ENCODE measurements at regions not wholly inside any gene's neighbourhood (a gene's known extent, or its start where the extent isn't known, plus 50 kb on each side); places are given as distances from the start of the nearest gene placed in this dataset.

DNA sequence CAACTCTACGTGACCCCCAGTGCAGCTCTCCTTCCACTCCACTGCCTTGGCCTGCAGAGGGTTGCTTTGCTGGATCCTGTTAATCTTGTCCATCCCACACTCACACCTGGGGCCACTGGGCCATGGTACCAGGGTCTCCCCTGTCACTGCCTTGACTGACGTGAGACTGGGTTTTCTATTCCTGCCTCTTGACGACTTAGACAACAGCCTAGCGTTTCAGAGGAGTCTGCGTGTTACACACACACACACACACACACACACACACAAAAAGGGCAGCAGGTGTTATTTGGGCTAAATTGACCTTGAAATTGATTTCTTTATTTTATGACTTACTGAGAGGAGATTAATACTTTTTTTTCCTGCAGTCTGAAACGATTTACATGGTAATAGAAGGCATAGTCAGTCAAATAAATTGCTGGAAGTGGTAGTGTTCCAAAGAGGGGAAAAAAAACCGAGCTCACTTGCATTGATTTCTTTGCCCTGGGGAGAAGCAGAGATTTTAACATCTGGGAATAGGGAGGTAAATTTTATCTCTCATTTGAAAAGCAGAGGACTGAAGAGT is 492.3 kb upstream of the EEF2KMT start:
- no peaks in the 10 kb centered on the region for H3K4me1 ChIP-seq (ENCODE audit: control insufficient read depth in 3 of 3, insufficient read depth in 3 of 3, low read length in 3 of 3)
- no peaks in the 10 kb centered on the region for H3K9me3 ChIP-seq (ENCODE audit: control insufficient read depth in 3 of 3, low read length in 3 of 3)
- no peaks in the 10 kb centered on the region for H3K36me3 ChIP-seq (ENCODE audit: control insufficient read depth in 3 of 3, insufficient read depth in 3 of 3, low read length in 3 of 3)
- no peaks in the 10 kb centered on the region for H3K27me3 ChIP-seq (ENCODE audit: control insufficient read depth in 3 of 3, insufficient read depth in 3 of 3, low read length in 3 of 3)
- H3K9ac ChIP-seq (ENCODE audit: low read depth in 1 of 3, low read length in 3 of 3): no peak overlapping the region
- H3K27ac ChIP-seq (ENCODE audit: low read depth, low read length): no peak overlapping the region
- H3K4me3 ChIP-seq (ENCODE audit: low read length in 3 of 3): no peak overlapping the region

DNA sequence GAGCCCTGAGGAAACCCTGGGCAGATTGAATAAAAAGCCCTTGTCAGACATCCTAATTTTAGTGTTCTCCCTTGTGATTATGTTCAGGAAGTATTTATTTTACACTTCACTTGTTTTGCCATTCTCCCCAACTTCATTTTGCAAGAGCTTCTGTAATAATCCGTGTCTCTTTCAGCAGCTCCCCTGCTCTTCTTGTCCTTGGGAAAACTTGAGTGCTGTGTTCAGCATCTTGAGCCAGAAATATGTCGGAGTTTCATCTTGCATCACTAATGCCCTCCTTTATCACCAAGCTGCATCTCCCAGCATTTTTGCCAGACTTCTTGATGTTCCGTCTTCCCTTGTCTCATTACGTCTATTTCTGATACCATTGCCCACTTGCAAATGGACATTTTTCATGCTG is 486.5 kb upstream of the EEF2KMT start:
- Histone ChIP-seq H3K9me3 (ENCODE audit: control insufficient read depth in 3 of 3, low read length in 3 of 3) (no peaks in the 10 kb centered on the region), H3K27ac (ENCODE audit: low read depth, low read length) (no peak overlapping the region), H3K4me1 (ENCODE audit: control insufficient read depth in 3 of 3, insufficient read depth in 3 of 3, low read length in 3 of 3) (no peaks in the 10 kb centered on the region), H3K27me3 (ENCODE audit: control insufficient read depth in 3 of 3, insufficient read depth in 3 of 3, low read length in 3 of 3) (peaks cover 0 to 8% (median 0%) of the 10 kb centered on the region in 3 donors), H3K36me3 (ENCODE audit: control insufficient read depth in 3 of 3, insufficient read depth in 3 of 3, low read length in 3 of 3) (no peaks in the 10 kb centered on the region), H3K4me3 (ENCODE audit: low read length in 3 of 3) (no peak overlapping the region), H3K9ac (ENCODE audit: low read depth in 1 of 3, low read length in 3 of 3) (no peak overlapping the region)

- Histone ChIP-seq H3K9me3 (ENCODE audit: control insufficient read depth in 3 of 3, low read length in 3 of 3) (no peaks in the 10 kb centered on the region), H3K4me1 (ENCODE audit: control insufficient read depth in 3 of 3, insufficient read depth in 3 of 3, low read length in 3 of 3) (no peaks in the 10 kb centered on the region), H3K27ac (ENCODE audit: low read depth, low read length) (no peak overlapping the region), H3K4me3 (ENCODE audit: low read length in 3 of 3) (no peak overlapping the region), H3K27me3 (ENCODE audit: control insufficient read depth in 3 of 3, insufficient read depth in 3 of 3, low read length in 3 of 3) (peaks cover 0 to 8% (median 0%) of the 10 kb centered on the region in 3 donors), H3K36me3 (ENCODE audit: control insufficient read depth in 3 of 3, insufficient read depth in 3 of 3, low read length in 3 of 3) (no peaks in the 10 kb centered on the region), H3K9ac (ENCODE audit: low read depth in 1 of 3, low read length in 3 of 3) (no peak overlapping the region)
Observed at GRCh38 chr16:5582529-5582928, 484.9 kb upstream of the EEF2KMT start.

DNA sequence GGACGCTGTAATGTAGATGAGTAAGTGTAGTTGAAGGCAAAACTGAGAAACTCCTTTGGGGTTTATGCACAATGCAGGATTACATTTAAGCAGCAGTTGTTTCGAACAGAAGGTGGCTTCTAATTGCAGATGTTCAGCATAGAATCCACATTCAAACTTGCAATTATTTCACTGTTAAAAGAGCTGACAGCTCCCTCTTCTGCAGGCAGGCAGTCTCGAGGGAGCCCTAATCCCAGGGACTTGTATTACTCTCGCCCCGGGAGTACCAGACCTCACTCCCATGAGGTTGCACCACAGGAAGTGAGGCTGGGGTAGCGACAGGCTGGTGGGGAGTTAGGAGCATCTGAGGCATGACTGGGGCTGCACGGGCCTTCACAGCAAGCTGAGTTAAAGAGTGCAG is 484.3 kb upstream of the EEF2KMT start:
- no peaks in the 10 kb centered on the region for H3K4me1 ChIP-seq (ENCODE audit: control insufficient read depth in 3 of 3, insufficient read depth in 3 of 3, low read length in 3 of 3)
- no peak overlapping the region for H3K9ac ChIP-seq (ENCODE audit: low read depth in 1 of 3, low read length in 3 of 3)
- H3K9me3 ChIP-seq (ENCODE audit: control insufficient read depth in 3 of 3, low read length in 3 of 3): no peaks in the 10 kb centered on the region
- no peak overlapping the region for H3K4me3 ChIP-seq (ENCODE audit: low read length in 3 of 3)
- no peaks in the 10 kb centered on the region for H3K36me3 ChIP-seq (ENCODE audit: control insufficient read depth in 3 of 3, insufficient read depth in 3 of 3, low read length in 3 of 3)
- no peak overlapping the region for H3K27ac ChIP-seq (ENCODE audit: low read depth, low read length)
- H3K27me3 ChIP-seq (ENCODE audit: control insufficient read depth in 3 of 3, insufficient read depth in 3 of 3, low read length in 3 of 3): peaks cover 0 to 8% (median 0%) of the 10 kb centered on the region in 3 donors

- Histone ChIP-seq H3K27ac (ENCODE audit: low read depth, low read length) (no peak overlapping the region), H3K27me3 (ENCODE audit: control insufficient read depth in 3 of 3, insufficient read depth in 3 of 3, low read length in 3 of 3) (peaks cover 0 to 8% (median 0%) of the 10 kb centered on the region in 3 donors), H3K4me1 (ENCODE audit: control insufficient read depth in 3 of 3, insufficient read depth in 3 of 3, low read length in 3 of 3) (no peaks in the 10 kb centered on the region), H3K9me3 (ENCODE audit: control insufficient read depth in 3 of 3, low read length in 3 of 3) (no peaks in the 10 kb centered on the region), H3K9ac (ENCODE audit: low read depth in 1 of 3, low read length in 3 of 3) (no peak overlapping the region), H3K36me3 (ENCODE audit: control insufficient read depth in 3 of 3, insufficient read depth in 3 of 3, low read length in 3 of 3) (no peaks in the 10 kb centered on the region), H3K4me3 (ENCODE audit: low read length in 3 of 3) (no peak overlapping the region)
Observed at GRCh38 chr16:5581428-5581827, 483.8 kb upstream of the EEF2KMT start.

DNA sequence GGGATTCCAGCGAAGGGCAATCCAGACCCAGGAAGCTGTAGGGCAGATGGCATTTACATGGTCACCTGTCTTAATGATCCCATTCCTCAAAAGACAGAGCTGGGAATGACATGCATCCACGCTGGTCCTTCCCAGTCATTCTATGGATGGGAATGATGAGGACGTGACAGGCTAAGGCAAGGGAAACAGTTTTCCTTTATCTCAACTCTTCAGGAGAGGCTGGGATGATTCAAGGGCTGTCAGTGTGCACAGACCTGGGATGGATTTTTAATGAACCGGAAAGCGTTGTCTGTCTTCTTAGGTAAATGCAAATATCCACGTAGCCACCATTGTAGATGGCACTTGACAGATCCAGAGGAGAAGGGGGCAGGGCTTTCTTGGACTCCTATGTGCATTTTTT is 483.2 kb upstream of the EEF2KMT start:
- H3K9ac ChIP-seq (ENCODE audit: low read depth in 1 of 3, low read length in 3 of 3): no peak overlapping the region
- H3K4me3 ChIP-seq (ENCODE audit: low read length in 3 of 3): no peak overlapping the region
- peaks cover 0 to 8% (median 0%) of the 10 kb centered on the region in 3 donors for H3K27me3 ChIP-seq (ENCODE audit: control insufficient read depth in 3 of 3, insufficient read depth in 3 of 3, low read length in 3 of 3)
- no peaks in the 10 kb centered on the region for H3K9me3 ChIP-seq (ENCODE audit: control insufficient read depth in 3 of 3, low read length in 3 of 3)
- no peaks in the 10 kb centered on the region for H3K4me1 ChIP-seq (ENCODE audit: control insufficient read depth in 3 of 3, insufficient read depth in 3 of 3, low read length in 3 of 3)
- H3K27ac ChIP-seq (ENCODE audit: low read depth, low read length): no peak overlapping the region
- no peaks in the 10 kb centered on the region for H3K36me3 ChIP-seq (ENCODE audit: control insufficient read depth in 3 of 3, insufficient read depth in 3 of 3, low read length in 3 of 3)

- Histone ChIP-seq H3K9ac (ENCODE audit: low read depth in 1 of 3, low read length in 3 of 3) (no peak overlapping the region), H3K9me3 (ENCODE audit: control insufficient read depth in 3 of 3, low read length in 3 of 3) (no peaks in the 10 kb centered on the region), H3K4me3 (ENCODE audit: low read length in 3 of 3) (no peak overlapping the region), H3K27ac (ENCODE audit: low read depth, low read length) (no peak overlapping the region), H3K27me3 (ENCODE audit: control insufficient read depth in 3 of 3, insufficient read depth in 3 of 3, low read length in 3 of 3) (peaks cover 0 to 8% (median 0%) of the 10 kb centered on the region in 3 donors), H3K4me1 (ENCODE audit: control insufficient read depth in 3 of 3, insufficient read depth in 3 of 3, low read length in 3 of 3) (no peaks in the 10 kb centered on the region), H3K36me3 (ENCODE audit: control insufficient read depth in 3 of 3, insufficient read depth in 3 of 3, low read length in 3 of 3) (no peaks in the 10 kb centered on the region)
Observed at GRCh38 chr16:5580296-5580695, 482.7 kb upstream of the EEF2KMT start.

DNA sequence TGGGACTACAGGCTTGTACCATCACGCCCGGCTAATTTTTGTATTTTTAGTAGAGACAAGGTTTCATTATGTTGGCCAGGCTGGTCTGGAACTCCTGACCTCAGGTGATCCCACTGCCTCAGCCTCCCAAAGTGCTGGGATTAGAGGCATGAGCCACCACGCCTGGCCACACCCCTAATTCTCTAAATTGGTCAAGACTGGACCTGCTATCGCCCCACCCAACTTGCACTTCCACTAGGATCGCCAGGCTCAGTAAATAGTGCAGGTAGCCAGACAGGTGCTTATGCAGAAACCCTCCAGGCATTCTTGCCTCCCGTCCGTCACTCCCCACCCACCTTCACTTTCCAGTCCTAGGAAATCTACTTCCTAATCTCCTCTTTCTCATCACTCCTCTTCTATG is 481.4 kb upstream of the EEF2KMT start:
- no peaks in the 10 kb centered on the region for H3K9me3 ChIP-seq (ENCODE audit: control insufficient read depth in 3 of 3, low read length in 3 of 3)
- no peaks in the 10 kb centered on the region for H3K4me1 ChIP-seq (ENCODE audit: control insufficient read depth in 3 of 3, insufficient read depth in 3 of 3, low read length in 3 of 3)
- no peak overlapping the region for H3K4me3 ChIP-seq (ENCODE audit: low read length in 3 of 3)
- no peak overlapping the region for H3K9ac ChIP-seq (ENCODE audit: low read depth in 1 of 3, low read length in 3 of 3)
- H3K27ac ChIP-seq (ENCODE audit: low read depth, low read length): no peak overlapping the region
- H3K36me3 ChIP-seq (ENCODE audit: control insufficient read depth in 3 of 3, insufficient read depth in 3 of 3, low read length in 3 of 3): no peaks in the 10 kb centered on the region
- peaks cover 0 to 4% (median 0%) of the 10 kb centered on the region in 3 donors for H3K27me3 ChIP-seq (ENCODE audit: control insufficient read depth in 3 of 3, insufficient read depth in 3 of 3, low read length in 3 of 3)

GRCh38 chr16:5577463-5577862 is 479.9 kb upstream of the EEF2KMT start:
- Histone ChIP-seq H3K9me3 (ENCODE audit: control insufficient read depth in 3 of 3, low read length in 3 of 3) (no peaks in the 10 kb centered on the region), H3K36me3 (ENCODE audit: control insufficient read depth in 3 of 3, insufficient read depth in 3 of 3, low read length in 3 of 3) (no peaks in the 10 kb centered on the region), H3K27ac (ENCODE audit: low read depth, low read length) (no peak overlapping the region), H3K4me3 (ENCODE audit: low read length in 3 of 3) (no peak overlapping the region), H3K4me1 (ENCODE audit: control insufficient read depth in 3 of 3, insufficient read depth in 3 of 3, low read length in 3 of 3) (no peaks in the 10 kb centered on the region), H3K9ac (ENCODE audit: low read depth in 1 of 3, low read length in 3 of 3) (no peak overlapping the region), H3K27me3 (ENCODE audit: control insufficient read depth in 3 of 3, insufficient read depth in 3 of 3, low read length in 3 of 3) (peaks cover 0 to 4% (median 0%) of the 10 kb centered on the region in 3 donors)

GRCh38 chr16:5575646-5576245 is 478.2 kb upstream of the EEF2KMT start:
- H3K27me3 ChIP-seq (ENCODE audit: control insufficient read depth in 3 of 3, insufficient read depth in 3 of 3, low read length in 3 of 3): peaks cover 0 to 4% (median 0%) of the 10 kb centered on the region in 3 donors
- H3K4me3 ChIP-seq (ENCODE audit: low read length in 3 of 3): no peak overlapping the region
- H3K9ac ChIP-seq (ENCODE audit: low read depth in 1 of 3, low read length in 3 of 3): no peak overlapping the region
- H3K9me3 ChIP-seq (ENCODE audit: control insufficient read depth in 3 of 3, low read length in 3 of 3): peaks cover 0 to 2% (median 0%) of the 10 kb centered on the region in 3 donors
- no peaks in the 10 kb centered on the region for H3K36me3 ChIP-seq (ENCODE audit: control insufficient read depth in 3 of 3, insufficient read depth in 3 of 3, low read length in 3 of 3)
- H3K27ac ChIP-seq (ENCODE audit: low read depth, low read length): no peak overlapping the region
- H3K4me1 ChIP-seq (ENCODE audit: control insufficient read depth in 3 of 3, insufficient read depth in 3 of 3, low read length in 3 of 3): no peaks in the 10 kb centered on the region
